Osteocyte (in vitro differentiated cells): ENCODE measurements at regions not wholly inside any gene's neighbourhood (a gene's known extent, or its start where the extent isn't known, plus 50 kb on each side); places are given as distances from the start of the nearest gene placed in this dataset.

Source experiments
- DNase-seq: peaks from one replicate; pipeline ENCODE4 v3.0.0; 2021; ENCODE audit warnings: mixed read lengths; ENCODE audit not compliant: unreplicated experiment; ENCODE audit errors: extremely low spot score
- H3K27ac Mint-ChIP-seq: one replicate; pipeline ENCODE4 v1.8.0; 2021; ENCODE audit warnings: mild to moderate bottlenecking, mixed read lengths; ENCODE audit not compliant: unreplicated experiment
- H3K27me3 Mint-ChIP-seq: one replicate; pipeline ENCODE4 v1.8.0; 2021; ENCODE audit warnings: mixed read lengths; ENCODE audit not compliant: unreplicated experiment
- H3K36me3 Mint-ChIP-seq: one replicate; pipeline ENCODE4 v1.8.0; 2021; ENCODE audit warnings: mixed read lengths; ENCODE audit not compliant: unreplicated experiment
- H3K4me1 Mint-ChIP-seq: one replicate; pipeline ENCODE4 v1.8.0; 2021; ENCODE audit warnings: mixed read lengths; ENCODE audit not compliant: unreplicated experiment
- H3K4me3 Mint-ChIP-seq: one replicate; pipeline ENCODE4 v1.8.0; 2021; ENCODE audit warnings: mild to moderate bottlenecking, moderate library complexity, mixed read lengths; ENCODE audit not compliant: unreplicated experiment
- H3K9me3 Mint-ChIP-seq: one replicate; pipeline ENCODE4 v1.8.0; 2021; ENCODE audit warnings: mixed read lengths; ENCODE audit not compliant: unreplicated experiment
- CTCF ChIP-seq: fragments of 200-600 bp; sonication (generic); IDR thresholded peaks from 2 replicates; pipeline ENCODE4 v1.5.0; 2021; ENCODE audit warnings: antibody characterized with exemption, mild to moderate bottlenecking, moderate library complexity

- H3K27me3 Mint-ChIP-seq = no peaks in the 10 kb centered on the region
- no peaks in the 10 kb centered on the region for H3K9me3 Mint-ChIP-seq
- H3K36me3 Mint-ChIP-seq = peaks cover 26% of the 10 kb centered on the region
- no peak overlapping the region for H3K27ac Mint-ChIP-seq
- no peak overlapping the region for H3K4me3 Mint-ChIP-seq
- DNase-seq = no peak
- no peak for TF ChIP-seq CTCF
- H3K4me1 Mint-ChIP-seq = peaks cover 5% of the 10 kb centered on the region
These were observed 57.5 kb downstream of the EPRS1 start for GRCh38 chr1:219988818-219989217.

GRCh38 chr1:219988387-219988786, 57.9 kb downstream of the EPRS1 start:
- Mint-ChIP-seq H3K27ac (no peak overlapping the region), H3K9me3 (no peaks in the 10 kb centered on the region), H3K27me3 (no peaks in the 10 kb centered on the region), H3K4me3 (no peak overlapping the region), H3K4me1 (peaks cover 4% of the 10 kb centered on the region), H3K36me3 (peaks cover 27% of the 10 kb centered on the region)
- no peak for TF ChIP-seq CTCF
- DNase-seq = no peak

GRCh38 chr1:219987325-219987724, 59.0 kb upstream of the SLC30A10 start:
- no peak overlapping the region for H3K4me3 Mint-ChIP-seq
- H3K27ac Mint-ChIP-seq = no peak overlapping the region
- DNase-seq = no peak
- no peaks in the 10 kb centered on the region for H3K27me3 Mint-ChIP-seq
- H3K36me3 Mint-ChIP-seq = peaks cover 26% of the 10 kb centered on the region
- no peaks in the 10 kb centered on the region for H3K9me3 Mint-ChIP-seq
- peaks cover 4% of the 10 kb centered on the region for H3K4me1 Mint-ChIP-seq
- TF ChIP-seq CTCF = no peak

GRCh38 chr1:219985169-219985568, 56.8 kb upstream of the SLC30A10 start:
- Mint-ChIP-seq H3K36me3 (peaks cover 36% of the 10 kb centered on the region), H3K9me3 (no peaks in the 10 kb centered on the region), H3K27me3 (no peaks in the 10 kb centered on the region), H3K27ac (no peak overlapping the region), H3K4me3 (no peak overlapping the region), H3K4me1 (no peaks in the 10 kb centered on the region)
- DNase-seq = no peak
- TF ChIP-seq CTCF = no peak
